Activated CD8-positive, alpha-beta memory T cell treated with anti-CD3 and anti-CD28 coated beads for 48 hours (primary cell): ENCODE measurements at regions not wholly inside any gene's neighbourhood (a gene's known extent, or its start where the extent isn't known, plus 50 kb on each side); places are given as distances from the start of the nearest gene placed in this dataset.

Experiments used
- DNase-seq, 3 experiments: peaks; one replicate each; pipeline ENCODE4 v3.0.0-alpha.2; 2020; ENCODE audit warnings: low read depth in 2 of 3, low spot score in 2 of 3

DNA sequence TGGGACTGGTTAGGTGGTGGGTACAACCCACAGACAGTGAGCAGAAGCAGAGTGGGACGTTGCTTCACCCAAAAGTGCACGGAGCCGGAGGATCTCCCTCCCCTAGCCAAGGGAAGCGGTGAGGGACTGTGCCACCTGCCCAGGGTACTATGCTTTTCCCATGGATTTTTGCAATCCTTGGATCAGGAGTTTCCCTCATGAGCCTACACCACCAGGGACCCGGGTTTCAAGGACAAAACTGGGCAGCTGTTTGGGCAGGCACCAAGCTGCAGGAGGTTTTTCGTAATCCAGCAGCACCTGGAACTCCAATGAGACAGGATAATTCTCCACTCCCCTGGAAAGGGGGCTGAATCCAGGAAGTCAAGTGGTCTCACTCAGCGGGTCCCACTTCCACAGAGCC lies 209.1 kb upstream of the CXCL12 start:
- no peak for DNase-seq

GRCh38 chr10:44607116-44607515 lies 222.2 kb upstream of the CXCL12 start:
- DNase-seq = no peak

GRCh38 chr10:44618910-44619309 lies 234.0 kb upstream of the CXCL12 start:
- DNase-seq = no peak

DNA sequence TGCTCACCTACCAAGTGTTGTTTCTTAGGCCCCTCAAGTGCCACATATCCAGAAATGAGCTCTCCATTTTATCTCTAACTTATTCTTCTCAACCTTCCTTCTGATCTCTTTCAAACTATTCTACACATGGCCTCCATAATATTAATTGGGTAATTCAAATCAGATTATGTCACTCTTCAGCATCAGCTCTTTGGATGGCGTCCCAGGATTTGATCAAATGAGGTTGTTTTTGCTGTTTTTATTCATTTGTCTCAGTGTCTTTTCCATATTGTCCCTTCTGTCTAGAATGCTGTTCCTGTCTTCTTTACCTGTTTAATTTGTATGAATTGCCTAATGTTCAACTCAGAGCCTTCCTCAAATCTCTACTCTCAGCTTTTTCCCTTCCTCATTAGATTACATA lies 234.6 kb upstream of the CXCL12 start:
- no peak for DNase-seq

GRCh38 chr10:44619975-44620374 lies 235.1 kb upstream of the CXCL12 start:
- DNase-seq = no peak

DNA sequence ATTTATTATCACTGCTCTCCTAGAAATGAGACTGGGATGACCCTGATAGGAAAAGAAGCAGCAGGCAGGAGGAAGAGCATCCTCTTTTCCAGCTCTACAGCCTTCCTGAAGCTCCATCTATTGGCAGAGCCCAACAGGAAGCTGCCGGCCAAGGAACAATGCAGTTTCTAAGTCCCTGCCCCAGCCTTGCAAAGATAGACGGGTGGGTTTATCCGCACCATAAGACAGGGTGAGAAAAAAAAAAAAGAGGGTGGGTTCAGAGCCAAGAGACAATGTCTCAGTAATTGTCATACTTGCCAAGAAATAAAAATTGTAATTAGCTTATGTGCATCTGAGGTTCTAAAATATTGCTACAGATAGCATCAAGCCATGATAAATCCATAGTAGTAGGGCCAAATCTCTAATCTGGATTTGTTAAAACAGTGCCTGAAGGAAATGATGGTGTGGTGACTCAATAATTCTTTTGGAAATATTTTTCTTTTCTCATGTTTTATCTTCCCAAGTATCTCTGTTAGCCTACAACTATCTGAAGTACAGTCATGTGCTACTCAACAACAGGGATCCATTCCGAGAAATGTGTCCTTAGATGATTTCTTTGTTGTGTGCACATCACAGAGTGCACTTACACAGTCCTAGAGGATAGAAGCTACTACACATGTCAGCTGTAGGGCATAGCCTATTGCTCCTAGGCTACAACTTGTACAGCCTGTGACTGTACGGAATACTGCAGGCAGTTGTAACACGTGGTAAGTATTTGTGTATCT lies 242.9 kb upstream of the CXCL12 start:
- no peak for DNase-seq

- no peak for DNase-seq
Observed at GRCh38 chr10:44628921-44629320, 244.0 kb upstream of the CXCL12 start.

GRCh38 chr10:44635176-44635575 lies 250.3 kb upstream of the CXCL12 start:
- DNase-seq = no peak

DNA sequence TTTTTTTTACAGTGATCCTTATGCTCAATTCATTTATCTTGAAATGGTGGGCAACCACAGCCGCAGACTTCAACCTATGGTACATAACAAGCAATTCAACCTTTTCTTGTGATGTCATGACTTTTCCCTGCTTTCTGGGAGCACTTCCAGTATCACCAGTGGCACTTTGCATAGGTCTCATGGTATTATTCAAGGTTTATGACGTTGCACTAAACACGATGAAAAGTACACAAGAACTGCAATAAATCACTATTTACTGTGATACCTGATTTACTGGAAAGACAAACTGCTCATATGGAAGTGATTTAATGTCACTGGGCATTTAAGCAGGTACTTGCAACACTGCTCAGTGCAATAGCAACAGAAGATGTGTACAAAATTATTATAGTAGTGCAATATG lies 251.7 kb upstream of the CXCL12 start:
- DNase-seq = no peak

GRCh38 chr10:44640429-44640828 lies 255.5 kb upstream of the CXCL12 start:
- no peak for DNase-seq

GRCh38 chr10:44647473-44647872 lies 262.6 kb upstream of the CXCL12 start:
- DNase-seq = no peak

DNA sequence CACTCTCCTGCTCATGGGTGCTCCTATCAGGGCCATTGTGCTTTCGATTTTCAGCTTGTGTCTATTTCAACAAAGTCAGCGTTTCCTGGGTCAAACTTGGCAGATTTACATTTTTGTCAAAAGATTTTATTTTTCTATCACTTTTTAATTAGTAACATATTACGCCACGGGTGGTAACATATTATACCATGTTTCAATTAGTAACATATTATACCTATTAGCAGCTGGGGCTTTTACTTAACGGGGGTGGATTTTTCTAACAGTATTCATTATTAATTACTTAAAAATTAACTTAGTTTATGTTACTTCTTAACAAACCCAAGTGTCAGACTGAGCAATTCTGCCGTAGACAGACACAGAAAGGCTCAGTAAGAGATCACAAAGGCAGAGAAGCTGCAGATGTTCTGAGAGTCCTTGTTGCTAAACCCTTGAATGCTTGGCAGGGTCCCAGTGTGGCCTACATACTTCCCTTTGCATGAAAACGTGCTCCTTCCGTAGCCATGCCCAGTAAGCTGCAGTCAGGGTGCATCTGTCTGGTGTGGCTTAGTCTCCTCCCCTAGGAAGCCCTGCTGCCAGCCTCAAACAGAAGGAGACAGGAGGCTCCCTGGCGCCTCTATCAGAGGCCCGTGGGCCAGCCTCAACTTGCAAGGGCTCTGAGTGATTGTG lies 263.1 kb upstream of the CXCL12 start:
- no peak for DNase-seq

DNA sequence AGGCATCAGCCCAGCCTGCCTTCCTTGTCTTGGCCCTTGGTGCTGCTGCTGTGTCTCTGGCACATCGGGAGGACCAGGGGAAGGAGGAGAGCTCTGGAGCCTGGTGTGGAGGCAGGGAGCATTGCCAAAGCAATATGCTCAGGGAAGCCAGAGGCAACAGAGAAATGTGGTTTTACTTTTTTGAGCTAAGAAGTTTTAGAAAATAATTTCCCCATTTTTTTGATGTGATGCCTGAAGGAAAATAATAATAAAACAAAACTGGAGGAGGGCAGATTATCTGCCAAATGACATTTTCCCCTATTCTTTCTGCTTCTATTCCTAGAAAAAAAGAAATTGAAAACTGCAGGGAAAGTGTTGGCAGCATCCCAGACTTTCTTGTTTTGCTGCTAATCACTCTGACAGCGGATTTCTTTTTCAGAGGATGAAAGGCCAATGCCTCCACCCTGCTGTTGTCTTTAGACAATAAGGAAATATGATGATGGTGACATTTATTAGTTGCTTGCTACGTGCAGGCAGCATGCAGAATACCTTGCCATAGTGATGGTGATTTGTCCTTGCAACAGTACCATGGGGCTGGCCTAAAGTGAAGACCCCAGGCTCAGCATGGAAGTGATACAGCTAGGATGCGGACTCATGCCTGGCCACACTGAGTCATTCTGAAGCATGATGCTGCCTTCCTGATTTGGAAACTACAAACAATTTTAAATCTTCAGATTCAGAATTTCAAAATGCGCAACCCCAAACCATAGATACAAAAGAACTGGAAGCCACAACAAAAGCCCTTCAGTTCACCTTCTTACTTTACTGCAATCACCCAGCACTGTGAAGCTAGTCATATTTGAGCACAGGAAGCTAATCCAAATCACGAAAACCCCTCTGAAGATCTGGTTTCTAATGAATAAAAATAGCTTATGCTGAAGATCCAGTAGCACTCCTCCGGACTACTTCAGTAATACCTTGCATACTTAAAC lies 260.2 kb upstream of the TMEM72 start:
- no peak for DNase-seq

DNA sequence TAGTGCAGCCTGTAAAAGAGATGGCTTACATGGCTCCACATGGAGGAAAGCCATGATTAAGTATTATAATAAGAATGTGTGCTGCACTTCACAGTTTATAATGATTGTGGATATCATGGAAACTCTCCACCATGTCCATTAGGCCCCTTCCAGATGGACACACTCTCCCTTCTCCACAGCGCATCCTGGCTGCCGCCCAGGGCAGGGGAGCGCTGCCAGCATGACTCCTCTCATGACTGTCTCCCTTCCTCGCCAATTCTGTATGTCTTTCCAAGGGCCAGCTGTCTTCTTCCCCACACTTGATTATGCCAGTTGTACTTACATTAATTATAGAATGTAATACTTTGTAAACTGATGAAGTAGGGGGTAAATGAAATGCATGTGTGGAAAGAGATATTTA lies 259.3 kb upstream of the TMEM72 start:
- no peak for DNase-seq

GRCh38 chr10:44659320-44659719 lies 251.8 kb upstream of the TMEM72 start:
- DNase-seq = no peak

DNA sequence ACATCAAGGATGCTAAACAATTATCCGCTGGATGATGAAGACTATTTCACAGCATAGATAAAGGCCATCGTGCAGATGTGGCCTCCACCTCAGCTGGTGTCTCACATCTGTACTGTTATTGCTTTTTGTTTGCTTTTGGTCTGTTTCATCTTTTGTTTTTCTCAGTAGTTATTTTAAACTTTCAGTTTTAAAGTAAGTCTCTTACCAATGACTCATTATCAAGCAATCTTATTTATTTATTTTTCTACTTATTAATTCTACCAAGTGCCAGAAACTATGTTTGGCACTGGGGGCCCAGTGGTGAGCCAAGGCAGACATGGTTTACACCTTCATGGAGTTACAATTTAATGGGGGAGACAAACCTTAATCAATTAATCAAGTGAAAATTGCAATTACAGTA lies 250.9 kb upstream of the TMEM72 start:
- no peak for DNase-seq

- no peak for DNase-seq
Observed at GRCh38 chr10:44662051-44662450, 249.1 kb upstream of the TMEM72 start.

GRCh38 chr10:44668336-44668735 lies 242.8 kb upstream of the TMEM72 start:
- DNase-seq = no peak

- no peak for DNase-seq
Observed at GRCh38 chr10:44671319-44671718, 239.8 kb upstream of the TMEM72 start.

DNA sequence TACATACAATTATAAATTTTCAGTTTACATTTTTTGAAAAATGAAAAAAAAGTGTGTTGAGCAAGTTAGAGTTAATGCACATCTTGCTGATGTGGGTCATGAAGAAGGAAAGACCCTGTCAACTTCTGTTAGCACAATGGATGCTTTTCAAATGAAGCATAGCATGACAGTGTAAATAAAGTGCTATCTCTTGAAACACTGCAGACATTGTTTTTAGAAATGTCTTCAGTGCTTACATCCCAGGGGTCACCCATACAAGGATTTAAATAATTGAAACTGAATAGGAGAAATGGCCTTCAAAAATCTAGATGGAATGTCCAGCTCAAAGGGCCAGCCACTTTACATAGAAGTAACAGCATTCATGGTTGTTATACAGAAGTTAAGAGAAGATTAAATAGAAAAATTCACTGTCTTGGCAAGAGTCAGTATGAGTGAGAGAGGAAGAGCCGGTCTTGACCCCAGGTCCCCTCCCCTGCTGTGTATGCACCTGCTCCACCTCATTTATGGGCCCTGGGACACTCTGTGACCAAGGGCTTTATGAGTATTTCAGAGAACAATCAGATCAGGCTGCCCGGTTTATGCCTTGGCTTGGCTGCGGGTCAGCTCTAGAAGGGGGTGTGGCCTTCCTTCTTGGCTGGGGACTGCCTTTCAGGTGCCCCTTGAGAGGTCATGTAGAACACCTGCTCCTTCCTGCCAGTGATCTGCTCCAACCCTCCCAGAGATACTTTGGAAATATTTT lies 237.7 kb upstream of the TMEM72 start:
- no peak for DNase-seq
